Spleen (tissue), 7 donors: ENCODE measurements at regions not wholly inside any gene's neighbourhood (a gene's known extent, or its start where the extent isn't known, plus 50 kb on each side); places are given as distances from the start of the nearest gene placed in this dataset.

Source experiments
- CTCF ChIP-seq, 11 experiments: fragments of 200-600 bp in 7 of 11; fragments of 450-650 bp in 4 of 11; sonication (generic) in 4 of 11; IDR thresholded peaks in 8 of 11; conservative IDR thresholded peaks in 3 of 11; 1 replicate in 7 of 11; 2 replicates in 4 of 11; pipeline versions ENCODE4 v1.4.0 to v1.8.0; 2016 to 2021; ENCODE audit warnings: antibody characterized with exemption in 11 of 11, inconsistent platforms in 4 of 11, mild to moderate bottlenecking in 1 of 11
- POLR2A ChIP-seq, 3 donors: fragments of 450-650 bp; IDR thresholded peaks; one replicate each; pipeline ENCODE4 v1.5.1; 2017; ENCODE audit warnings: antibody characterized with exemption in 3 of 3, mild to moderate bottlenecking in 1 of 3
- POLR2AphosphoS5 ChIP-seq, 3 donors: sonication (generic); formaldehyde crosslinking; IDR thresholded peaks; one replicate each; pipeline ENCODE4 v1.5.1; 2017; ENCODE audit warnings: antibody characterized with exemption in 3 of 3
- donor health status: DM: no; HTN: no; CAD: no; lungs with moderate emphysema.
- donor health status: DM: no; HTN: no; CAD: no.
- donor health status: DM: no; HTN: no; CAD: no.

- no peak for TF ChIP-seq CTCF (IDR thresholded peaks at IDR 0.05 in 8 of 11, conservative IDR thresholded peaks at IDR 0.05 in 3 of 11)
- TF ChIP-seq POLR2A (IDR thresholded peaks at IDR 0.05), result no peak
- no peak for TF ChIP-seq POLR2AphosphoS5 (IDR thresholded peaks at IDR 0.05)
These were observed 105.0 kb downstream of the OTUD1 start for GRCh38 chr10:23543691-23544380.
